ENCODE measurements at regions not wholly inside any gene's neighbourhood (a gene's known extent, or its start where the extent isn't known, plus 50 kb on each side); places are given as distances from the start of the nearest gene placed in this dataset.

DNA sequence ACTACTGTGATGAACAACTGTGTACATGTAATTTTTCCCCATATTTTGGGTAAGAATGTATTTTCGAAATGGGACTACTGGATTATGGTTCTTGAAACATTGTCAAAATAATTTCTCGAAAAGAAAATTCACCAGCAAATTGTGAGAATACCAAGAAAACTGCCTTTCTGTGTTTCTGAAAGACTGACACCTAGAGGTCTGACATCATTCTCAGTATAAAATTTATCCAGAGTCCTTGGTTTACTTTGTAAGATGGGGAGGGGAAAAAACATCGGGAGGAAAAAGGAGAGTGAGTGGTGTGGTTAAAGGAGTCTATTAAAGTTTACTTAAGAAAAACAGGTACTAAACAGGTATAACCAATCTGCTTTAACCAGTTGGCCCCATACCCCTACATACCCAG is 149.2 kb downstream of the CEP120 start:
- Histone ChIP-seq H3K27me3 (no peaks in the 10 kb centered on the region), H3K9me3 (no peaks in the 10 kb centered on the region), H3K4me1 (no peaks in the 10 kb centered on the region), H3K4me3 (no peak overlapping the region), H3K27ac (no peak overlapping the region), H3K36me3 (no peaks in the 10 kb centered on the region)
- intact Hi-C loops (cut with DNase I): no loop called here
- no peak for DNase-seq
- TF ChIP-seq CTCF (IDR thresholded peaks at IDR 0.05) (no peak), POLR2A (IDR thresholded peaks at IDR 0.05) (no peak)
- WGBS, 2 donors: 46 to 53% methylated on average over 3 of the region's 3 CpGs

DNA sequence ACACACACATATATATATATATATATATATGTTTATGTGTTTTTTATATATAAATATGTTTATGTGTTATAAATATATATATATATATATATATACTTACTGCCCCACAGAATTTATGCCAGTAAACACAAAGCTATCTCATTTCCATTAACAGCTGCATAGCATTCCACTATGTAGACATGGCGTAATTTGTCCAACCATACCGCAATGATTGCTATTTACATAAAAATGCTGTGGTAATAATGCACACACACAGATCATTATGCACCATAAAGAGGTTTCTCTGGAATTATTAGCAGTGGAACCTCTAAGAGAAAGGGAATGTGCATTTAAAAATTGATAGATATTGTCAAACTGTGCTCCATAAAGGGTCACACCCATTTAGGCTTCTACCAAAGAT is 150.1 kb downstream of the CEP120 start:
- Histone ChIP-seq H3K36me3 (no peaks in the 10 kb centered on the region), H3K9me3 (no peaks in the 10 kb centered on the region), H3K4me3 (no peak overlapping the region), H3K27ac (no peak overlapping the region), H3K27me3 (no peaks in the 10 kb centered on the region), H3K4me1 (no peaks in the 10 kb centered on the region)
- no peak for DNase-seq
- intact Hi-C loops (cut with DNase I): no loop called here
- 98 to 100% methylated on average over 2 of the region's 2 CpGs for whole genome bisulfite sequencing, 2 donors
- TF ChIP-seq POLR2A (IDR thresholded peaks at IDR 0.05) (no peak), CTCF (IDR thresholded peaks at IDR 0.05) (no peak)

DNA sequence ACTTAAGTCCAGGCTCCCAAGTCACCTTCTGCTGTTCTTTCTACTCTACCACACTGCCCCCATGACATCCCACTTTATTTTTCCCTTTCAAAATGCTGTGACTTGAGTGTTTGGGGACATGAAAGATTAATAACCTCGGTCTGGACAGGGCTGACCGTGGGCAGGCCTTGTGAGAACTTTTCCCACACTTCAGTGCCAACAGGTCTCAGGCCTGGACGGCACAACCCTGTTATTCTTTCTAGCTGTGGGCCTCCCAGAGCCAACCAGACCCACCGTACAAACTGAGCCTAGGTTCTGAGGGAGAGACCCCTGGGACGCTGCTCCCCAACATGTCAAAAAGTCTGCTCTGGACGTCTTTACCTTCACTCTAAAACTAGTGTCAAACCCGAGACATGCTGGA is 153.4 kb downstream of the CEP120 start:
- TF ChIP-seq POLR2A (IDR thresholded peaks at IDR 0.05) (no peak), CTCF (IDR thresholded peaks at IDR 0.05) (no peak)
- Histone ChIP-seq H3K4me3 (no peak overlapping the region), H3K27me3 (no peaks in the 10 kb centered on the region), H3K4me1 (no peaks in the 10 kb centered on the region), H3K27ac (no peak overlapping the region), H3K36me3 (no peaks in the 10 kb centered on the region), H3K9me3 (no peaks in the 10 kb centered on the region)
- no peak for DNase-seq
- intact Hi-C loops (cut with DNase I): no loop called here
- WGBS, 2 donors: 78 to 87% methylated on average over 5 to 7 of the region's 7 CpGs

GRCh38 chr5:123269436-123269835 is 153.8 kb downstream of the CEP120 start:
- DNase-seq: no peak
- no peaks in the 10 kb centered on the region for H3K36me3 ChIP-seq
- H3K4me1 ChIP-seq: no peaks in the 10 kb centered on the region
- H3K27ac ChIP-seq: no peak overlapping the region
- no peak for TF ChIP-seq CTCF (IDR thresholded peaks at IDR 0.05)
- no peak for TF ChIP-seq POLR2A (IDR thresholded peaks at IDR 0.05)
- intact Hi-C loops (cut with DNase I): no loop called here
- H3K9me3 ChIP-seq: no peaks in the 10 kb centered on the region
- no peaks in the 10 kb centered on the region for H3K27me3 ChIP-seq
- WGBS, 2 donors: 82 to 83% methylated on average over 4 of the region's 4 CpGs
- no peak overlapping the region for H3K4me3 ChIP-seq

- H3K27ac ChIP-seq: no peak overlapping the region
- intact Hi-C loops (cut with DNase I): no loop called here
- no peaks in the 10 kb centered on the region for H3K36me3 ChIP-seq
- no peaks in the 10 kb centered on the region for H3K9me3 ChIP-seq
- H3K27me3 ChIP-seq: no peaks in the 10 kb centered on the region
- TF ChIP-seq CTCF (IDR thresholded peaks at IDR 0.05): no peak
- TF ChIP-seq POLR2A (IDR thresholded peaks at IDR 0.05): no peak
- H3K4me3 ChIP-seq: no peak overlapping the region
- H3K4me1 ChIP-seq: peaks cover 0 to 17% (median 11%) of the 10 kb centered on the region in 3 donors
- DNase-seq: no peak
Measured at GRCh38 chr5:123266365-123266764, 156.8 kb downstream of the CEP120 start.
